Uterus (tissue), 3 donors: ENCODE measurements at regions not wholly inside any gene's neighbourhood (a gene's known extent, or its start where the extent isn't known, plus 50 kb on each side); places are given as distances from the start of the nearest gene placed in this dataset.

Source experiments
- DNase-seq, 2 donors: peaks; one replicate each; pipeline ENCODE4 v3.0.0-alpha.2; 2019 to 2020
- H3K27ac ChIP-seq, 2 donors: fragments of 200-600 bp; sonication (generic); 1 replicate in 1 of 2; 2 replicates in 1 of 2; pipeline ENCODE4 v1.5.1; 2016 to 2018
- H3K27me3 ChIP-seq, 2 donors: fragments of 200-600 bp; sonication (generic); one replicate each; pipeline ENCODE4 v1.5.1; 2018 to 2019; ENCODE audit warnings: control low read depth in 1 of 2
- H3K36me3 ChIP-seq, 2 donors: fragments of 200-600 bp; sonication (generic); one replicate each; pipeline ENCODE4 v1.5.1; 2019; ENCODE audit warnings: control low read depth in 1 of 2
- H3K4me1 ChIP-seq, 2 donors: fragments of 200-600 bp; sonication (generic); one replicate each; pipeline ENCODE4 v1.5.1; 2018 to 2019; ENCODE audit warnings: control low read depth in 1 of 2
- H3K4me3 ChIP-seq, 2 donors: fragments of 200-600 bp; sonication (generic); 1 replicate in 1 of 2; 2 replicates in 1 of 2; pipeline ENCODE4 v1.5.1; 2018 to 2019; ENCODE audit warnings: mild to moderate bottlenecking in 1 of 2
- H3K9me3 ChIP-seq, 2 donors: fragments of 200-600 bp; sonication (generic); one replicate each; pipeline ENCODE4 v1.5.1; 2019; ENCODE audit warnings: control low read depth in 1 of 2
- CTCF ChIP-seq, 4 experiments: fragments of 200-600 bp in 2 of 4; fragments of 450-650 bp in 2 of 4; sonication (generic) in 2 of 4; IDR thresholded peaks; one replicate each; pipeline ENCODE4 v1.5.1; 2016 to 2019; ENCODE audit warnings: antibody characterized with exemption in 4 of 4, mild to moderate bottlenecking in 2 of 4, moderate library complexity in 1 of 4
- POLR2A ChIP-seq, 2 donors: fragments of 450-650 bp; IDR thresholded peaks; one replicate each; pipeline ENCODE4 v1.6.1; 2016; ENCODE audit warnings: antibody characterized with exemption in 2 of 2, mild to moderate bottlenecking in 1 of 2, moderate library complexity in 1 of 2
- intact Hi-C: fragments of 100-400 bp; cut with DNase I; formaldehyde crosslinking; loops from one replicate; pipeline ENCODE4 v1.15.1; 2023; ENCODE audit warnings: low total_unique reads
- donor health status: DM: yes; HTN: yes; CAD: no.

GRCh38 chr1:188251036-188251435, 1422.3 kb downstream of the PLA2G4A start:
- no peak for DNase-seq
- Histone ChIP-seq H3K4me1 (no peaks in the 10 kb centered on the region), H3K9me3 (no peaks in the 10 kb centered on the region), H3K27ac (no peak overlapping the region), H3K4me3 (no peak overlapping the region), H3K27me3 (no peaks in the 10 kb centered on the region), H3K36me3 (no peaks in the 10 kb centered on the region)
- intact Hi-C loops, result no loop called here
- TF ChIP-seq POLR2A (IDR thresholded peaks at IDR 0.05), result no peak
- no peak for TF ChIP-seq CTCF (IDR thresholded peaks at IDR 0.05)

GRCh38 chr1:188261849-188262248, 1433.1 kb downstream of the PLA2G4A start:
- intact Hi-C loops, result no loop called here
- Histone ChIP-seq H3K9me3 (no peaks in the 10 kb centered on the region), H3K36me3 (no peaks in the 10 kb centered on the region), H3K27me3 (no peaks in the 10 kb centered on the region), H3K4me1 (no peaks in the 10 kb centered on the region), H3K4me3 (no peak overlapping the region), H3K27ac (no peak overlapping the region)
- no peak for DNase-seq
- no peak for TF ChIP-seq POLR2A (IDR thresholded peaks at IDR 0.05)
- no peak for TF ChIP-seq CTCF (IDR thresholded peaks at IDR 0.05)

GRCh38 chr1:188269956-188270355, 1441.2 kb downstream of the PLA2G4A start:
- H3K4me3 ChIP-seq, result no peak overlapping the region
- H3K27ac ChIP-seq, result no peak overlapping the region
- no peaks in the 10 kb centered on the region for H3K36me3 ChIP-seq
- no peaks in the 10 kb centered on the region for H3K4me1 ChIP-seq
- no peak for TF ChIP-seq CTCF (IDR thresholded peaks at IDR 0.05)
- TF ChIP-seq POLR2A (IDR thresholded peaks at IDR 0.05), result no peak
- DNase-seq, result no peak
- intact Hi-C loops, result no loop called here
- H3K9me3 ChIP-seq, result no peaks in the 10 kb centered on the region
- no peaks in the 10 kb centered on the region for H3K27me3 ChIP-seq

GRCh38 chr1:188270497-188270896, 1441.7 kb downstream of the PLA2G4A start:
- Histone ChIP-seq H3K9me3 (no peaks in the 10 kb centered on the region), H3K4me3 (no peak overlapping the region), H3K36me3 (no peaks in the 10 kb centered on the region), H3K27me3 (no peaks in the 10 kb centered on the region), H3K27ac (no peak overlapping the region), H3K4me1 (no peaks in the 10 kb centered on the region)
- no peak for DNase-seq
- intact Hi-C loops, result no loop called here
- TF ChIP-seq CTCF (IDR thresholded peaks at IDR 0.05), result no peak
- TF ChIP-seq POLR2A (IDR thresholded peaks at IDR 0.05), result no peak

- H3K36me3 ChIP-seq, result no peaks in the 10 kb centered on the region
- no peak for DNase-seq
- H3K4me1 ChIP-seq, result no peaks in the 10 kb centered on the region
- no peak overlapping the region for H3K4me3 ChIP-seq
- intact Hi-C loops, result no loop called here
- H3K27me3 ChIP-seq, result no peaks in the 10 kb centered on the region
- no peaks in the 10 kb centered on the region for H3K9me3 ChIP-seq
- no peak overlapping the region for H3K27ac ChIP-seq
- TF ChIP-seq POLR2A (IDR thresholded peaks at IDR 0.05) (no peak), CTCF (IDR thresholded peaks at IDR 0.05) (no peak)
Observed at GRCh38 chr1:188277771-188278170, 1449.0 kb downstream of the PLA2G4A start.
